WTC11 (cell line): ENCODE measurements at regions not wholly inside any gene's neighbourhood (a gene's known extent, or its start where the extent isn't known, plus 50 kb on each side); places are given as distances from the start of the nearest gene placed in this dataset.
A peak's percentile ranks its signal among the peaks of the same experiment; 100 is the strongest.

Experiments used
- ATAC-seq: fragments of 200-7000 bp; cut with Tn5 transposase; 2 replicates; pipeline ENCODE4 v1.10.0; 2021; ENCODE audit warnings: mild to moderate bottlenecking, moderate library complexity
- CTCF ChIA-PET: fragments of 300-600 bp; sonication (Branson Sonifier 250); formaldehyde crosslinking; loops from one replicate; lab custom pipeline; 2021; ENCODE audit warnings: antibody characterized with exemption; lab: Charles Lee
- POLR2A ChIA-PET: fragments of 350-600 bp; sonication (Branson Sonifier 250); formaldehyde crosslinking; loops from one replicate; lab custom pipeline; 2021; ENCODE audit warnings: antibody characterized with exemption; lab: Charles Lee
- DNase-seq: peaks from one replicate; pipeline ENCODE4 v3.0.0; 2021; ENCODE audit warnings: low spot score
- H3K27ac Mint-ChIP-seq: 2 replicates; pipeline ENCODE4 v1.8.0; 2021; ENCODE audit warnings: mixed read lengths
- H3K27me3 Mint-ChIP-seq: 2 replicates; pipeline ENCODE4 v1.8.0; 2021; ENCODE audit warnings: low read depth, mild to moderate bottlenecking, moderate library complexity, mixed read lengths
- H3K36me3 Mint-ChIP-seq: 2 replicates; pipeline ENCODE4 v1.8.0; 2021; ENCODE audit warnings: mixed read lengths
- H3K4me1 Mint-ChIP-seq: 2 replicates; pipeline ENCODE4 v1.8.0; 2022; ENCODE audit warnings: mixed read lengths
- H3K4me3 Mint-ChIP-seq: 2 replicates; pipeline ENCODE4 v1.8.0; 2021; ENCODE audit warnings: mild to moderate bottlenecking, moderate library complexity, mixed read lengths
- H3K9me3 Mint-ChIP-seq: 2 replicates; pipeline ENCODE4 v1.8.0; 2021; ENCODE audit warnings: mixed read lengths
- AFF4 ChIP-seq: sonication (generic); formaldehyde crosslinking; IDR thresholded peaks from 2 replicates; pipeline ENCODE4 v1.8.1; 2023; ENCODE audit warnings: mild to moderate bottlenecking, missing genetic modification reagents, borderline replicate concordance
- ATF6 ChIP-seq: sonication (generic); formaldehyde crosslinking; IDR thresholded peaks from 2 replicates; pipeline ENCODE4 v1.8.1; 2023; ENCODE audit warnings: mild to moderate bottlenecking, missing genetic modification reagents
- CREB1 ChIP-seq: sonication (generic); formaldehyde crosslinking; IDR thresholded peaks from 2 replicates; pipeline ENCODE4 v1.8.0; 2023; ENCODE audit warnings: mild to moderate bottlenecking, missing genetic modification reagents
- CREM ChIP-seq: sonication (generic); formaldehyde crosslinking; IDR thresholded peaks from 2 replicates; pipeline ENCODE4 v1.8.1; 2022; ENCODE audit warnings: mild to moderate bottlenecking, missing genetic modification reagents, moderate library complexity
- ELF4 ChIP-seq: sonication (generic); formaldehyde crosslinking; IDR thresholded peaks from 2 replicates; pipeline ENCODE4 v1.8.1; 2022; ENCODE audit warnings: low read depth, mild to moderate bottlenecking, moderate library complexity, missing genetic modification reagents
- EMX1 ChIP-seq: fragments of 250-450 bp; sonication (Bioruptor Pico); IDR thresholded peaks from 2 replicates; pipeline ENCODE4 v1.8.0; 2021; ENCODE audit warnings: mild to moderate bottlenecking
- ERG ChIP-seq: fragments of 250-450 bp; sonication (Bioruptor Pico); IDR thresholded peaks from 2 replicates; pipeline ENCODE4 v1.8.0; 2021; ENCODE audit warnings: mild to moderate bottlenecking
- FOXJ3 ChIP-seq: sonication (generic); formaldehyde crosslinking; IDR thresholded peaks from 2 replicates; pipeline ENCODE4 v1.9.0; 2021; ENCODE audit warnings: missing genetic modification reagents, mild to moderate bottlenecking, borderline replicate concordance
- GRHL2 ChIP-seq: fragments of 250-450 bp; sonication (Bioruptor Pico); IDR thresholded peaks from 2 replicates; pipeline ENCODE4 v1.8.0; 2022; ENCODE audit warnings: mild to moderate bottlenecking, moderate library complexity; ENCODE audit not compliant: insufficient replicate concordance, severe bottlenecking
- HMGA2 ChIP-seq: fragments of 250-450 bp; sonication (Bioruptor Pico); IDR thresholded peaks from 2 replicates; pipeline ENCODE4 v1.4.0; 2021; ENCODE audit warnings: mild to moderate bottlenecking, moderate library complexity
- IRF2 ChIP-seq: sonication (generic); formaldehyde crosslinking; IDR thresholded peaks from 2 replicates; pipeline ENCODE4 v1.8.0; 2022; ENCODE audit warnings: low read depth, missing genetic modification reagents, borderline replicate concordance
- JUN ChIP-seq: sonication (generic); formaldehyde crosslinking; IDR thresholded peaks from 2 replicates; pipeline ENCODE4 v1.8.0; 2023; ENCODE audit warnings: mild to moderate bottlenecking, missing genetic modification reagents
- KAT7 ChIP-seq: sonication (generic); formaldehyde crosslinking; IDR thresholded peaks from 2 replicates; pipeline ENCODE4 v1.8.1; 2023; ENCODE audit warnings: missing genetic modification reagents, mild to moderate bottlenecking, borderline replicate concordance
- MLX ChIP-seq: sonication (generic); formaldehyde crosslinking; IDR thresholded peaks from 2 replicates; pipeline ENCODE4 v1.8.1; 2023; ENCODE audit warnings: mild to moderate bottlenecking, missing genetic modification reagents, moderate library complexity
- NFE2L1 ChIP-seq: sonication (generic); formaldehyde crosslinking; IDR thresholded peaks from 2 replicates; pipeline ENCODE4 v1.8.1; 2023; ENCODE audit warnings: missing genetic modification reagents
- OVOL2 ChIP-seq: fragments of 250-450 bp; sonication (Bioruptor Pico); IDR thresholded peaks from 2 replicates; pipeline ENCODE4 v1.9.0; 2021; ENCODE audit warnings: mild to moderate bottlenecking, borderline replicate concordance
- SOX15 ChIP-seq: fragments of 250-450 bp; sonication (Bioruptor Pico); IDR thresholded peaks from 2 replicates; pipeline ENCODE4 v1.9.0; 2021; ENCODE audit warnings: mild to moderate bottlenecking
- ZBTB21 ChIP-seq: sonication (generic); formaldehyde crosslinking; IDR thresholded peaks from 2 replicates; pipeline ENCODE4 v1.8.1; 2023; ENCODE audit warnings: mild to moderate bottlenecking, missing genetic modification reagents, borderline replicate concordance
- ZMAT4 ChIP-seq: fragments of 250-450 bp; sonication (Bioruptor Pico); IDR thresholded peaks from 2 replicates; pipeline ENCODE4 v1.9.0; 2021; ENCODE audit warnings: mild to moderate bottlenecking
- ZNF219 ChIP-seq: sonication (generic); formaldehyde crosslinking; IDR thresholded peaks from 2 replicates; pipeline ENCODE4 v1.8.0; 2023; ENCODE audit warnings: missing genetic modification reagents, mild to moderate bottlenecking, borderline replicate concordance
- ZNF263 ChIP-seq: sonication (generic); formaldehyde crosslinking; IDR thresholded peaks from 2 replicates; pipeline ENCODE4 v1.8.1; 2022; ENCODE audit warnings: low read depth, mild to moderate bottlenecking, moderate library complexity, missing genetic modification reagents
- ZNF416 ChIP-seq: fragments of 250-450 bp; sonication (Bioruptor Pico); IDR thresholded peaks from 2 replicates; pipeline ENCODE4 v1.9.0; 2021; ENCODE audit warnings: mild to moderate bottlenecking, inconsistent platforms
- ZNF423 ChIP-seq: fragments of 250-450 bp; sonication (Bioruptor Pico); IDR thresholded peaks from 2 replicates; pipeline ENCODE4 v2.1.2; 2022; ENCODE audit warnings: mild to moderate bottlenecking, moderate library complexity
- ZNF512 ChIP-seq: sonication (generic); formaldehyde crosslinking; IDR thresholded peaks from 2 replicates; pipeline ENCODE4 v1.8.1; 2022; ENCODE audit warnings: missing genetic modification reagents, borderline replicate concordance

GRCh38 chr18:60146220-60146960, 226.2 kb downstream of the MC4R start (continued):
- TF ChIP-seq JUN (CRISPR knock-in tag) (no peak), ELF4 (CRISPR knock-in tag) (no peak), ATF6 (CRISPR knock-in tag) (no peak)

GRCh38 chr18:60145776-60146175, 226.8 kb downstream of the MC4R start:
- no peak overlapping the region for H3K27ac Mint-ChIP-seq
- H3K9me3 Mint-ChIP-seq, result peaks cover 6% of the 10 kb centered on the region
- H3K36me3 Mint-ChIP-seq, result no peaks in the 10 kb centered on the region
- CTCF ChIA-PET, result interaction anchor here (1.0 to 1.7 kb wide), 2 partner anchors 150 to 158 kb away, joined by 4 read pairs; no protein-coding TSS in a partner anchor
- ATAC-seq, result peak; percentile 81
- H3K4me3 Mint-ChIP-seq, result no peak overlapping the region
- DNase-seq, result no peak
- H3K27me3 Mint-ChIP-seq, result no peaks in the 10 kb centered on the region
- peaks cover 10% of the 10 kb centered on the region for H3K4me1 Mint-ChIP-seq
- POLR2A ChIA-PET, result no interaction called here
- TF ChIP-seq CREM, result no peak
- no peak for TF ChIP-seq ZBTB21 (CRISPR knock-in tag)
- no peak for TF ChIP-seq SOX15
- no peak for TF ChIP-seq GRHL2 (CRISPR knock-in tag)
- no peak for TF ChIP-seq CREB1 (CRISPR knock-in tag)
- TF ChIP-seq ELF4 (CRISPR knock-in tag), result no peak
- TF ChIP-seq NFE2L1, result no peak
- TF ChIP-seq ZNF416 (CRISPR knock-in tag), result no peak
- TF ChIP-seq ZNF263 (CRISPR knock-in tag), result no peak
- TF ChIP-seq FOXJ3, result no peak
- TF ChIP-seq ZNF512 (CRISPR knock-in tag), result no peak
- TF ChIP-seq HMGA2 (CRISPR knock-in tag), result no peak
- no peak for TF ChIP-seq OVOL2 (CRISPR knock-in tag)
- TF ChIP-seq KAT7 (CRISPR knock-in tag), result no peak
- no peak for TF ChIP-seq ZMAT4 (CRISPR knock-in tag)
- no peak for TF ChIP-seq EMX1 (CRISPR knock-in tag)
- no peak for TF ChIP-seq ZNF423 (CRISPR knock-in tag)

- no peak for DNase-seq
- CTCF ChIA-PET, result no interaction called here
- Mint-ChIP-seq H3K4me1 (peaks cover 5% of the 10 kb centered on the region), H3K36me3 (peaks cover 2% of the 10 kb centered on the region; the same call in 1 of the 2 replicates), H3K4me3 (no peak overlapping the region), H3K27ac (no peak overlapping the region), H3K27me3 (no peaks in the 10 kb centered on the region), H3K9me3 (peaks cover 23% of the 10 kb centered on the region)
- ATAC-seq, result no peak
- POLR2A ChIA-PET, result no interaction called here
- TF ChIP-seq AFF4 (CRISPR knock-in tag), result no peak
- no peak for TF ChIP-seq NFE2L1
- no peak for TF ChIP-seq IRF2
- TF ChIP-seq ZNF219 (CRISPR knock-in tag), result no peak
- TF ChIP-seq ERG (CRISPR knock-in tag), result no peak
- TF ChIP-seq MLX, result no peak
Measured at GRCh38 chr18:60134806-60135205, 235.0 kb downstream of the PMAIP1 start.
